Prostate gland (tissue), 2 donors: ENCODE measurements at regions not wholly inside any gene's neighbourhood (a gene's known extent, or its start where the extent isn't known, plus 50 kb on each side); places are given as distances from the start of the nearest gene placed in this dataset.

Experiments
- POLR2A ChIP-seq: fragments of 450-650 bp; IDR thresholded peaks from one replicate; pipeline ENCODE4 v1.6.1; 2016; ENCODE audit warnings: antibody characterized with exemption, mild to moderate bottlenecking
- TF ChIP-seq, protein P1 (sequence below), 4 experiments: fragments of 200-600 bp in 2 of 4; fragments of 450-650 bp in 2 of 4; sonication (generic) in 2 of 4; IDR thresholded peaks; 1 replicate in 3 of 4; 2 replicates in 1 of 4; pipeline ENCODE4 v1.5.1; 2016 to 2019; ENCODE audit warnings: antibody characterized with exemption in 4 of 4, mild to moderate bottlenecking in 2 of 4, moderate library complexity in 2 of 4

DNA sequence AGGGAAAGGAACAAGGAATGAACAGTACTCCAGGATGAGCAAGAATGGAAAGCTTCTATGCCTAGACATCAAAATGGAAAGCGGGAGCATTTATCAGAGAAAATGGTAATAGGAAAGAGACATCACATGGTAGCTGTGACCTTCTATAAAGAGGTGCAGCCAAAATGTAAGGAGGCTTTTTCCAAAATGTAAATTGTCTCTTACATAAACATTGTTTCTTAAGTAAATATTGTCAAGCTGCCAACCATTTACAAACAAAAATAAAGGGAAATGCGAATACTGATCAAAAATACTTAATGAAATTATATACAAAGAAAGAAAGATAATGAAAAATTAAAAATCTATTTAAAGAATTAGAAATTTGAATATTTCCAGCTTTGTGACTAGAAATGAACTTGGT, 55.0 kb upstream of the RASGEF1B start:
- no peak for TF ChIP-seq POLR2A
- TF ChIP-seq, protein P1, sequence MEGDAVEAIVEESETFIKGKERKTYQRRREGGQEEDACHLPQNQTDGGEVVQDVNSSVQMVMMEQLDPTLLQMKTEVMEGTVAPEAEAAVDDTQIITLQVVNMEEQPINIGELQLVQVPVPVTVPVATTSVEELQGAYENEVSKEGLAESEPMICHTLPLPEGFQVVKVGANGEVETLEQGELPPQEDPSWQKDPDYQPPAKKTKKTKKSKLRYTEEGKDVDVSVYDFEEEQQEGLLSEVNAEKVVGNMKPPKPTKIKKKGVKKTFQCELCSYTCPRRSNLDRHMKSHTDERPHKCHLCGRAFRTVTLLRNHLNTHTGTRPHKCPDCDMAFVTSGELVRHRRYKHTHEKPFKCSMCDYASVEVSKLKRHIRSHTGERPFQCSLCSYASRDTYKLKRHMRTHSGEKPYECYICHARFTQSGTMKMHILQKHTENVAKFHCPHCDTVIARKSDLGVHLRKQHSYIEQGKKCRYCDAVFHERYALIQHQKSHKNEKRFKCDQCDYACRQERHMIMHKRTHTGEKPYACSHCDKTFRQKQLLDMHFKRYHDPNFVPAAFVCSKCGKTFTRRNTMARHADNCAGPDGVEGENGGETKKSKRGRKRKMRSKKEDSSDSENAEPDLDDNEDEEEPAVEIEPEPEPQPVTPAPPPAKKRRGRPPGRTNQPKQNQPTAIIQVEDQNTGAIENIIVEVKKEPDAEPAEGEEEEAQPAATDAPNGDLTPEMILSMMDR (IDR thresholded peaks at IDR 0.05): no peak
